ENCODE measurements at regions not wholly inside any gene's neighbourhood (a gene's known extent, or its start where the extent isn't known, plus 50 kb on each side); places are given as distances from the start of the nearest gene placed in this dataset.

GRCh38 chr6:155527443-155527842, 71.8 kb upstream of the NOX3 start:
- DNase-seq (ENCODE audit: low spot score) (no peak), ATAC-seq (no peak)
- Mint-ChIP-seq H3K27me3 (ENCODE audit: insufficient read depth, low read depth, poor library complexity) (no peaks in the 10 kb centered on the region), H3K9me3 (no peaks in the 10 kb centered on the region), H3K4me1 (peaks cover 9% of the 10 kb centered on the region), H3K27ac (no peak overlapping the region), H3K4me3 (no peak overlapping the region), H3K36me3 (ENCODE audit: low read depth) (no peaks in the 10 kb centered on the region)
- H3F3A ChIP-seq (replicated peaks; ENCODE audit: low read depth), result no peaks in the 10 kb centered on the region
- TF ChIP-seq EZH2phosphoT487 (IDR thresholded peaks at IDR 0.05; ENCODE audit: unreplicated experiment) (no peak), NANOG (IDR thresholded peaks at IDR 0.05; ENCODE audit: borderline replicate concordance) (no peak), ZNF114 (CRISPR knock-in tag; IDR thresholded peaks at IDR 0.05) (no peak), POLR2AphosphoS5 (IDR thresholded peaks at IDR 0.05; ENCODE audit: low read depth) (no peak), ZNF331 (CRISPR knock-in tag; IDR thresholded peaks at IDR 0.05; ENCODE audit: low read depth) (no peak)
- TF ChIP-seq, protein P1, sequence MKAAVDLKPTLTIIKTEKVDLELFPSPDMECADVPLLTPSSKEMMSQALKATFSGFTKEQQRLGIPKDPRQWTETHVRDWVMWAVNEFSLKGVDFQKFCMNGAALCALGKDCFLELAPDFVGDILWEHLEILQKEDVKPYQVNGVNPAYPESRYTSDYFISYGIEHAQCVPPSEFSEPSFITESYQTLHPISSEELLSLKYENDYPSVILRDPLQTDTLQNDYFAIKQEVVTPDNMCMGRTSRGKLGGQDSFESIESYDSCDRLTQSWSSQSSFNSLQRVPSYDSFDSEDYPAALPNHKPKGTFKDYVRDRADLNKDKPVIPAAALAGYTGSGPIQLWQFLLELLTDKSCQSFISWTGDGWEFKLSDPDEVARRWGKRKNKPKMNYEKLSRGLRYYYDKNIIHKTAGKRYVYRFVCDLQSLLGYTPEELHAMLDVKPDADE (IDR thresholded peaks at IDR 0.05), result no peak
- no peak overlapping the region for H3K4me2 ChIP-seq
- H4K20me1 ChIP-seq (replicated peaks; ENCODE audit: insufficient read depth), result no peaks in the 10 kb centered on the region
- no peaks in the 10 kb centered on the region for H3K4me1 ChIP-seq (ENCODE audit: insufficient read depth)
- no peaks in the 10 kb centered on the region for H3K27me3 ChIP-seq (ENCODE audit: insufficient read depth)
- no peak overlapping the region for H2AFZ ChIP-seq
- H3K79me2 ChIP-seq (replicated peaks; ENCODE audit: insufficient read depth), result no peaks in the 10 kb centered on the region
- H3K4me3 ChIP-seq, result no peak overlapping the region
- H3K27ac ChIP-seq (ENCODE audit: low read depth), result no peak overlapping the region
- H3K36me3 ChIP-seq (ENCODE audit: insufficient read depth), result no peaks in the 10 kb centered on the region
- 0 out of 2 replicates have a peak, but pooled peaks cover 4% of the 10 kb centered on the region for H3K9me2 ChIP-seq (ENCODE audit: insufficient read depth)

DNA sequence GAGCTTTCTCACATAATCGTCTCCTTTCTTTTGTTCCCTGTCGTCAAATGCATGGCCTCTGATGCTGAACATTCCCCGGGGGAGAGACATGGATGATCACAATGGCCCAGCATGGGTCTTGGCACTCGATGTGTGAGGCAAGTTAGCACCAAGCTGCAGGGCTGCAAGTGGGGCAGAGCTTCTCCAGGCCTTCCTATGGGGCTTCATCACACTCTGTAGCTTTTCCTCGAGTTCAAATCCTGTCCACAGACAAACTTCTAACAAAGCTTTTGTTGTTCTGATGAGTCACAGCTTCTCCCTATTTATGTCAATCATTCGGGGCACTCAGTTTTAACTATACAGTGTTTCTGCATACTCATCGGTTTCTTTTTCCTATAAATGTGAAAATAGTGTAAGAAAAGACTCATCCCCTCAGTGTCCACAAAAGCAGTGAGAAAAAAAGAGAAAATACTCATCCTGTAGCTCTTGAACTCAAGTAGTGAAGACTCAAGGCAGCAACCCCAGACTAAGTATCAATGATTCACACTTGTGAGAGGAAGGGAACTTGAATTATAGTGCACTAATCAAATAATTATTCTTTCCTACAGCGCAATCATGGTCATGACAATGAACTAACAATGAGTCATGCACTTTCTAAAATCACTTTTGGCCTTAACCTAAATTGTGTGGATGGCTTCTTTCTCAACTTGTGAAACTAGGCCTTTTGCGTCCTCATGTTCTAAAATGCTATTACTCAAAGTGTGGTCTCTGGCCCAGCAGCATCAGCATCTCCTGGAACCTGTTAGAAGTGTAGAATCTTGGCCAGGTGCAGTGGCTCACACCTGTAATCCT, 68.4 kb upstream of the NOX3 start:
- H3K4me1 ChIP-seq (ENCODE audit: insufficient read depth), result no peaks in the 10 kb centered on the region
- peak overlapping the region; percentile 23; the same call in 1 of the 2 replicates for H2AFZ ChIP-seq
- no peaks in the 10 kb centered on the region for H3K27me3 ChIP-seq (ENCODE audit: insufficient read depth)
- H3K79me2 ChIP-seq (replicated peaks; ENCODE audit: insufficient read depth), result no peaks in the 10 kb centered on the region
- H3K4me2 ChIP-seq, result no peak overlapping the region
- no peak for TF ChIP-seq ZNF331 (CRISPR knock-in tag; IDR thresholded peaks at IDR 0.05; ENCODE audit: low read depth)
- TF ChIP-seq, protein P2, sequence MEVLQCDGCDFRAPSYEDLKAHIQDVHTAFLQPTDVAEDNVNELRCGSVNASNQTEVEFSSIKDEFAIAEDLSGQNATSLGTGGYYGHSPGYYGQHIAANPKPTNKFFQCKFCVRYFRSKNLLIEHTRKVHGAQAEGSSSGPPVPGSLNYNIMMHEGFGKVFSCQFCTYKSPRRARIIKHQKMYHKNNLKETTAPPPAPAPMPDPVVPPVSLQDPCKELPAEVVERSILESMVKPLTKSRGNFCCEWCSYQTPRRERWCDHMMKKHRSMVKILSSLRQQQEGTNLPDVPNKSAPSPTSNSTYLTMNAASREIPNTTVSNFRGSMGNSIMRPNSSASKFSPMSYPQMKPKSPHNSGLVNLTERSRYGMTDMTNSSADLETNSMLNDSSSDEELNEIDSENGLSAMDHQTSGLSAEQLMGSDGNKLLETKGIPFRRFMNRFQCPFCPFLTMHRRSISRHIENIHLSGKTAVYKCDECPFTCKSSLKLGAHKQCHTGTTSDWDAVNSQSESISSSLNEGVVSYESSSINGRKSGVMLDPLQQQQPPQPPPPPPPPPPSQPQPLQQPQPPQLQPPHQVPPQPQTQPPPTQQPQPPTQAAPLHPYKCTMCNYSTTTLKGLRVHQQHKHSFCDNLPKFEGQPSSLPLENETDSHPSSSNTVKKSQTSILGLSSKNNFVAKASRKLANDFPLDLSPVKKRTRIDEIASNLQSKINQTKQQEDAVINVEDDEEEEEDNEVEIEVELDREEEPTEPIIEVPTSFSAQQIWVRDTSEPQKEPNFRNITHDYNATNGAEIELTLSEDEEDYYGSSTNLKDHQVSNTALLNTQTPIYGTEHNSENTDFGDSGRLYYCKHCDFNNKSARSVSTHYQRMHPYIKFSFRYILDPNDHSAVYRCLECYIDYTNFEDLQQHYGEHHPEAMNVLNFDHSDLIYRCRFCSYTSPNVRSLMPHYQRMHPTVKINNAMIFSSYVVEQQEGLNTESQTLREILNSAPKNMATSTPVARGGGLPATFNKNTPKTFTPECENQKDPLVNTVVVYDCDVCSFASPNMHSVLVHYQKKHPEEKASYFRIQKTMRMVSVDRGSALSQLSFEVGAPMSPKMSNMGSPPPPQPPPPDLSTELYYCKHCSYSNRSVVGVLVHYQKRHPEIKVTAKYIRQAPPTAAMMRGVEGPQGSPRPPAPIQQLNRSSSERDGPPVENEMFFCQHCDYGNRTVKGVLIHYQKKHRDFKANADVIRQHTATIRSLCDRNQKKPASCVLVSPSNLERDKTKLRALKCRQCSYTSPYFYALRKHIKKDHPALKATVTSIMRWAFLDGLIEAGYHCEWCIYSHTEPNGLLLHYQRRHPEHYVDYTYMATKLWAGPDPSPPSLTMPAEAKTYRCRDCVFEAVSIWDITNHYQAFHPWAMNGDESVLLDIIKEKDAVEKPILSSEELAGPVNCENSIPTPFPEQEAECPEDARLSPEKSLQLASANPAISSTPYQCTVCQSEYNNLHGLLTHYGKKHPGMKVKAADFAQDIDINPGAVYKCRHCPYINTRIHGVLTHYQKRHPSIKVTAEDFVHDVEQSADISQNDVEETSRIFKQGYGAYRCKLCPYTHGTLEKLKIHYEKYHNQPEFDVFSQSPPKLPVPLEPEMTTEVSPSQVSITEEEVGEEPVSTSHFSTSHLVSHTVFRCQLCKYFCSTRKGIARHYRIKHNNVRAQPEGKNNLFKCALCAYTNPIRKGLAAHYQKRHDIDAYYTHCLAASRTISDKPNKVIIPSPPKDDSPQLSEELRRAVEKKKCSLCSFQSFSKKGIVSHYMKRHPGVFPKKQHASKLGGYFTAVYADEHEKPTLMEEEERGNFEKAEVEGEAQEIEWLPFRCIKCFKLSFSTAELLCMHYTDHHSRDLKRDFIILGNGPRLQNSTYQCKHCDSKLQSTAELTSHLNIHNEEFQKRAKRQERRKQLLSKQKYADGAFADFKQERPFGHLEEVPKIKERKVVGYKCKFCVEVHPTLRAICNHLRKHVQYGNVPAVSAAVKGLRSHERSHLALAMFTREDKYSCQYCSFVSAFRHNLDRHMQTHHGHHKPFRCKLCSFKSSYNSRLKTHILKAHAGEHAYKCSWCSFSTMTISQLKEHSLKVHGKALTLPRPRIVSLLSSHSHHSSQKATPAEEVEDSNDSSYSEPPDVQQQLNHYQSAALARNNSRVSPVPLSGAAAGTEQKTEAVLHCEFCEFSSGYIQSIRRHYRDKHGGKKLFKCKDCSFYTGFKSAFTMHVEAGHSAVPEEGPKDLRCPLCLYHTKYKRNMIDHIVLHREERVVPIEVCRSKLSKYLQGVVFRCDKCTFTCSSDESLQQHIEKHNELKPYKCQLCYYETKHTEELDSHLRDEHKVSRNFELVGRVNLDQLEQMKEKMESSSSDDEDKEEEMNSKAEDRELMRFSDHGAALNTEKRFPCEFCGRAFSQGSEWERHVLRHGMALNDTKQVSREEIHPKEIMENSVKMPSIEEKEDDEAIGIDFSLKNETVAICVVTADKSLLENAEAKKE (CRISPR knock-in tag; IDR thresholded peaks at IDR 0.05), result peak; percentile 98
- no peak overlapping the region for H3K27ac ChIP-seq (ENCODE audit: low read depth)
- peak overlapping the region; percentile 49; the same call in 1 of the 2 replicates for H3K27ac Mint-ChIP-seq
- H3K9me2 ChIP-seq (ENCODE audit: insufficient read depth), result 0 out of 2 replicates have a peak, but pooled peaks cover 6% of the 10 kb centered on the region
- no peaks in the 10 kb centered on the region for H3F3A ChIP-seq (replicated peaks; ENCODE audit: low read depth)
- no peak overlapping the region for H3K4me3 Mint-ChIP-seq
- H3K4me3 ChIP-seq, result no peak overlapping the region
- no peaks in the 10 kb centered on the region for H3K36me3 ChIP-seq (ENCODE audit: insufficient read depth)
- H3K9me3 Mint-ChIP-seq, result no peaks in the 10 kb centered on the region
- H3K4me1 Mint-ChIP-seq, result peaks cover 9% of the 10 kb centered on the region
- no peaks in the 10 kb centered on the region for H3K27me3 Mint-ChIP-seq (ENCODE audit: insufficient read depth, low read depth, poor library complexity)
- H4K20me1 ChIP-seq (replicated peaks; ENCODE audit: insufficient read depth), result no peaks in the 10 kb centered on the region
- ATAC-seq (peak; percentile 97), DNase-seq (ENCODE audit: low spot score) (peak; percentile 58)
- no peaks in the 10 kb centered on the region for H3K36me3 Mint-ChIP-seq (ENCODE audit: low read depth)

Measured in GM23338 (cell line).